ENCODE measurements at regions not wholly inside any gene's neighbourhood (a gene's known extent, or its start where the extent isn't known, plus 50 kb on each side); places are given as distances from the start of the nearest gene placed in this dataset.

- no peak for TF ChIP-seq LBX2 (CRISPR knock-in tag; IDR thresholded peaks at IDR 0.05; ENCODE audit: borderline replicate concordance)
- no peak for TF ChIP-seq ZNF256 (CRISPR knock-in tag; conservative IDR thresholded peaks at IDR 0.05)
- TF ChIP-seq KMT2B (CRISPR knock-in tag; IDR thresholded peaks at IDR 0.05) = no peak
Measured at GRCh38 chr6:77337392-77337791, 125.9 kb downstream of the HTR1B start (continued).

GRCh38 chr6:77334093-77334492 lies 129.2 kb downstream of the HTR1B start:
- FAIRE-seq (no peak), DNase-seq (ENCODE audit: low spot score) (no peak), ATAC-seq (no peak)
- H2AFZ ChIP-seq (ENCODE audit: low read length) = no peak overlapping the region
- H3K9me3 ChIP-seq (ENCODE audit: low read length) = peaks cover 36% of the 10 kb centered on the region
- no peak overlapping the region for H3K27ac ChIP-seq (ENCODE audit: extremely low read length, insufficient read depth, low read length)
- no peak overlapping the region for H3K4me3 ChIP-seq (replicated peaks in 1 of 3; ENCODE audit: insufficient read depth in 1 of 3, low read depth in 2 of 3, low read length in 3 of 3)
- H3K36me3 ChIP-seq (replicated peaks in 1 of 2; ENCODE audit: control insufficient read depth in 1 of 2, insufficient read depth in 2 of 2, low read length in 2 of 2) = no peaks in the 10 kb centered on the region
- no peaks in the 10 kb centered on the region for H3K27me3 ChIP-seq (ENCODE audit: control insufficient read depth in 1 of 2, insufficient read depth in 2 of 2, low read length in 2 of 2)
- ChIA-PET CTCF (ENCODE audit: low intra/inter-chr PET ratio, low total read pairs) (no interaction called here), POLR2A (no interaction called here)
- no peak overlapping the region for H3K9ac ChIP-seq (ENCODE audit: insufficient read depth, low read depth, low read length)
- no TSS peak for BruUV-seq (replicated peaks)
- no peaks in the 10 kb centered on the region for H3K79me2 ChIP-seq (ENCODE audit: insufficient read depth, low read length)
- intact Hi-C loops (cut with micrococcal nuclease; ENCODE audit: unreplicated experiment) (no loop called here), in situ Hi-C loops (cut with HindIII; ENCODE audit: extremely low pct_ligation_motif_present, low pct_unique_long_range_greater_than_20kb) (no loop called here)
- H4K20me1 ChIP-seq (ENCODE audit: insufficient read depth, low read length) = no peaks in the 10 kb centered on the region
- no peaks in the 10 kb centered on the region for H3K4me1 ChIP-seq (ENCODE audit: insufficient read depth, low read length)
- 0% methylated on average over 1 of the region's 3 CpGs for WGBS (ENCODE audit: low lambda C conversion rate)
- no peak overlapping the region for H3K4me2 ChIP-seq (ENCODE audit: low read depth, low read length)
- no peak for TF ChIP-seq MED13 (CRISPR knock-in tag; IDR thresholded peaks at IDR 0.05)
- no peak for TF ChIP-seq HNF1A (IDR thresholded peaks at IDR 0.05; ENCODE audit: low read depth)
- no peak for TF ChIP-seq HNF1A (CRISPR knock-in tag; IDR thresholded peaks at IDR 0.05; ENCODE audit: borderline replicate concordance)
- no peak for TF ChIP-seq SRSF1 (optimal IDR thresholded peaks at IDR 0.05; ENCODE audit: low read depth, low read length)
- no peak for TF ChIP-seq REL (CRISPR knock-in tag; conservative IDR thresholded peaks at IDR 0.05)
- no peak for TF ChIP-seq PPARG (CRISPR knock-in tag; conservative IDR thresholded peaks at IDR 0.05)
- no peak for TF ChIP-seq KLF11 (CRISPR knock-in tag; IDR thresholded peaks at IDR 0.05)
- no peak for TF ChIP-seq SMARCC2 (IDR thresholded peaks at IDR 0.05)
- no peak for TF ChIP-seq TBX2 (CRISPR knock-in tag; IDR thresholded peaks at IDR 0.05; ENCODE audit: borderline replicate concordance)
- TF ChIP-seq ZNF770 (CRISPR knock-in tag; IDR thresholded peaks at IDR 0.05) = no peak
- TF ChIP-seq HCFC1 (IDR thresholded peaks at IDR 0.05; ENCODE audit: low read depth, low read length) = no peak
- no peak for TF ChIP-seq PBX2 (CRISPR knock-in tag; IDR thresholded peaks at IDR 0.05)
- TF ChIP-seq ARNTL (CRISPR knock-in tag; IDR thresholded peaks at IDR 0.05) = no peak
- no peak for TF ChIP-seq MATR3 (CRISPR knock-in tag; IDR thresholded peaks at IDR 0.05)
- TF ChIP-seq RXRA (CRISPR knock-in tag; IDR thresholded peaks at IDR 0.05) = no peak
- TF ChIP-seq KLF16 (CRISPR knock-in tag; IDR thresholded peaks at IDR 0.05) = no peak
- no peak for TF ChIP-seq ELF1 (CRISPR knock-in tag; IDR thresholded peaks at IDR 0.05)

All from HepG2 (cell line).